A673 (cell line): ENCODE measurements at regions not wholly inside any gene's neighbourhood (a gene's known extent, or its start where the extent isn't known, plus 50 kb on each side); places are given as distances from the start of the nearest gene placed in this dataset.

Experiments used
- BruUV-seq: library from RNA; stranded (reverse); fragments of 400-500 nt; replicated peaks from 2 replicates; lab custom pipeline; 2021; lab: Mats Ljungman, UMichigan
- CTCF ChIA-PET: fragments of 300-600 bp; sonication (Branson Sonifier 250); formaldehyde crosslinking; loops from one replicate; lab custom pipeline; 2022; ENCODE audit warnings: antibody characterized with exemption; lab: Charles Lee
- POLR2A ChIA-PET: fragments of 300-600 bp; sonication (Branson Sonifier 250); formaldehyde crosslinking; loops from one replicate; lab custom pipeline; 2022; ENCODE audit warnings: antibody characterized with exemption; ENCODE audit not compliant: low non-redundant PET; lab: Charles Lee
- DNase-seq: peaks from one replicate; pipeline ENCODE4 v3.0.0-alpha.2; 2015; ENCODE audit warnings: low spot score
- H3K27ac ChIP-seq: fragments of 200-600 bp; sonication (generic); 2 replicates; pipeline ENCODE4 v1.5.1; 2016; ENCODE audit warnings: mixed run types, low read depth, mild to moderate bottlenecking, mixed read lengths, antibody characterized with exemption, low read length; ENCODE audit not compliant: poor library complexity, severe bottlenecking
- H3K27me3 ChIP-seq: fragments of 200-600 bp; sonication (generic); replicated peaks from 2 replicates; pipeline ENCODE4 v1.6.1; 2017; ENCODE audit warnings: mixed run types, low read depth, mild to moderate bottlenecking, mixed read lengths, antibody characterized with exemption, low read length; ENCODE audit not compliant: insufficient read depth, poor library complexity
- H3K36me3 ChIP-seq: fragments of 200-600 bp; sonication (generic); 2 replicates; pipeline ENCODE4 v1.6.1; 2016; ENCODE audit warnings: mixed run types, mild to moderate bottlenecking, mixed read lengths, antibody characterized with exemption, low read length; ENCODE audit not compliant: insufficient read depth, poor library complexity, severe bottlenecking
- H3K4me1 ChIP-seq: fragments of 200-600 bp; sonication (generic); 2 replicates; pipeline ENCODE4 v1.6.1; 2017; ENCODE audit warnings: mixed run types, mild to moderate bottlenecking, mixed read lengths, antibody characterized with exemption, low read length; ENCODE audit not compliant: insufficient read depth, poor library complexity, severe bottlenecking
- H3K4me3 ChIP-seq: fragments of 200-600 bp; sonication (generic); 2 replicates; pipeline ENCODE4 v1.5.1; 2016; ENCODE audit warnings: low read depth, mixed run types, mild to moderate bottlenecking, mixed read lengths, low read length; ENCODE audit not compliant: poor library complexity, severe bottlenecking
- H3K9me3 ChIP-seq: fragments of 200-600 bp; sonication (generic); 2 replicates; pipeline ENCODE4 v1.6.1; 2016; ENCODE audit warnings: mixed run types, low read depth, mild to moderate bottlenecking, mixed read lengths, antibody characterized with exemption, low read length; ENCODE audit not compliant: poor library complexity, severe bottlenecking
- EZH2 ChIP-seq: fragments of 200-600 bp; sonication (generic); IDR thresholded peaks from 2 replicates; pipeline ENCODE4 v1.6.1; 2017; ENCODE audit warnings: borderline replicate concordance, low read depth, mild to moderate bottlenecking, mixed read lengths, antibody characterized with exemption, low read length; ENCODE audit not compliant: poor library complexity, severe bottlenecking
- intact Hi-C: fragments of 100-400 bp; cut with micrococcal nuclease; formaldehyde crosslinking; loops from one replicate; pipeline ENCODE4 v1.10.0; 2022; ENCODE audit not compliant: unreplicated experiment
- TF ChIP-seq, protein P1 (sequence below): fragments of 300-800, 200-600 bp; sonication (generic); conservative IDR thresholded peaks from 2 replicates; pipeline ENCODE4 v1.5.1; 2017; ENCODE audit warnings: low read depth, mild to moderate bottlenecking, antibody characterized with exemption, low read length, moderate library complexity, mixed read lengths

DNA sequence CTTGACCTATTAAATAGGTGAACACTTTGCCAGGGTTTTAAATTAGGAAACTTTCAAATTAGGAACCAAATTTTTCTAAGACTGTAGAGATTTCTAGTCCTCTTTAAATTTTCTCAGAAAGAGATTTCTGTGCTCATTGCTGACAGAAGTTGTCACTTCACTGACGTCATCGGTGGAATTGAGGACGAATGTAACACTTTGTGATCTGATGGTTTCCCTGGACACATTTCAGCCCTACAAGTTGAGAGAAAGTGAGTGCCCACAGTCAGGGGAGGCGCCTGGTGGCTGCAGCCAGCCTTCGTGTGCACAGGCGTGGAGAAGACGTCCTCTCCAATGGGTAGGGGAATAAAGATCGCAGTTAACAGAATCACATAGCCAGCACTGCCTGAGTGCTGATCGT, 396.5 kb upstream of the TSHZ3 start:
- ChIA-PET POLR2A (no interaction called here), CTCF (no interaction called here)
- intact Hi-C loops: no loop called here
- BruUV-seq: no TSS peak
- no peak for DNase-seq
- Histone ChIP-seq H3K27me3 (no peaks in the 10 kb centered on the region), H3K9me3 (no peaks in the 10 kb centered on the region), H3K27ac (no peak overlapping the region), H3K36me3 (no peaks in the 10 kb centered on the region), H3K4me1 (no peaks in the 10 kb centered on the region), H3K4me3 (no peak overlapping the region)
- TF ChIP-seq, protein P1, sequence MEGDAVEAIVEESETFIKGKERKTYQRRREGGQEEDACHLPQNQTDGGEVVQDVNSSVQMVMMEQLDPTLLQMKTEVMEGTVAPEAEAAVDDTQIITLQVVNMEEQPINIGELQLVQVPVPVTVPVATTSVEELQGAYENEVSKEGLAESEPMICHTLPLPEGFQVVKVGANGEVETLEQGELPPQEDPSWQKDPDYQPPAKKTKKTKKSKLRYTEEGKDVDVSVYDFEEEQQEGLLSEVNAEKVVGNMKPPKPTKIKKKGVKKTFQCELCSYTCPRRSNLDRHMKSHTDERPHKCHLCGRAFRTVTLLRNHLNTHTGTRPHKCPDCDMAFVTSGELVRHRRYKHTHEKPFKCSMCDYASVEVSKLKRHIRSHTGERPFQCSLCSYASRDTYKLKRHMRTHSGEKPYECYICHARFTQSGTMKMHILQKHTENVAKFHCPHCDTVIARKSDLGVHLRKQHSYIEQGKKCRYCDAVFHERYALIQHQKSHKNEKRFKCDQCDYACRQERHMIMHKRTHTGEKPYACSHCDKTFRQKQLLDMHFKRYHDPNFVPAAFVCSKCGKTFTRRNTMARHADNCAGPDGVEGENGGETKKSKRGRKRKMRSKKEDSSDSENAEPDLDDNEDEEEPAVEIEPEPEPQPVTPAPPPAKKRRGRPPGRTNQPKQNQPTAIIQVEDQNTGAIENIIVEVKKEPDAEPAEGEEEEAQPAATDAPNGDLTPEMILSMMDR: no peak
- TF ChIP-seq EZH2: no peak

DNA sequence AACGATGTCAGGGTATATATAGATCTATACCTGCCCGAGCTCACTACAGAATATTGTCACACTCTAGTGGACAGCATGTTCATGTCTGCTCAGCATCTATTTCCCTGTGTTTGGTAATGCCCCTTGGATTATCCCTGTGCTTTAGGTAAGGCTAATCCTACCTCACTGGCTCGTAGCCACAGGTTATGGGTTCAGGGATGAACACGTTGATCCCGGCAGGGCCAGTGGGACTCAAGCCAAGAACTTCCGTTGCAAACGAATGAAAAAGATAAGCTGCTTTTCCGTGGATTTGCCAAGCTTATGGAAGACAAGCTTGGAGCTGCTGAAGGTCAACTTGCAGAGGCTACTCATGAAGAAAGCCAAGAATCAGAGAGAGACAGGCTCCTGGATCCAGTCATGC, 400.0 kb upstream of the TSHZ3 start:
- TF ChIP-seq, protein P1: no peak
- TF ChIP-seq EZH2: no peak
- Histone ChIP-seq H3K9me3 (no peaks in the 10 kb centered on the region), H3K36me3 (no peaks in the 10 kb centered on the region), H3K27ac (no peak overlapping the region), H3K4me1 (no peaks in the 10 kb centered on the region), H3K27me3 (no peaks in the 10 kb centered on the region), H3K4me3 (no peak overlapping the region)
- intact Hi-C loops: no loop called here
- ChIA-PET POLR2A (no interaction called here), CTCF (no interaction called here)
- no peak for DNase-seq
- no TSS peak for BruUV-seq

DNA sequence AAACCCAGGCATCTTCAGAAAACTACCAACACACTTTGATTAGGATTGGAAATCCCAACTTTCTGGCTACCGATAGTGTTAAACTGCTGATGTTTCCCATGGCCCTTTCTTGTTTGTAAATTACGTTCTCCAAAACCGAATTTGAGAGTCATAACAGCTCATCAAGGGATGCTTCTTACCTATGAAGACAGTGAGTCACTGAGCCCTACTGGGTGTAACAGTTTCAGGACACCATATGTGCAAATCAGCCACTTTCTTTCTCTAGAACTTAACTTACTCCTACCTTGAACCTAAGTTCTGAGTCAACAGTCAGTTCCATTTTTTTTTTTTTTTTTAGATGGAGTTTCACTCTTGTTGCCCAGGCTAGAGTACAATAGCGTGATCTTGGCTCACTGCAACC, 410.1 kb upstream of the TSHZ3 start:
- BruUV-seq: no TSS peak
- intact Hi-C loops: no loop called here
- no peak overlapping the region for H3K27ac ChIP-seq
- no peaks in the 10 kb centered on the region for H3K4me1 ChIP-seq
- no peak for TF ChIP-seq EZH2
- TF ChIP-seq, protein P1: no peak
- DNase-seq: no peak
- H3K4me3 ChIP-seq: no peak overlapping the region
- ChIA-PET CTCF (no interaction called here), POLR2A (no interaction called here)
- no peaks in the 10 kb centered on the region for H3K27me3 ChIP-seq
- H3K36me3 ChIP-seq: no peaks in the 10 kb centered on the region
- peaks cover 5% of the 10 kb centered on the region for H3K9me3 ChIP-seq
